Neural progenitor cell (in vitro differentiated cells): ENCODE measurements at regions not wholly inside any gene's neighbourhood (a gene's known extent, or its start where the extent isn't known, plus 50 kb on each side); places are given as distances from the start of the nearest gene placed in this dataset.

ENCODE experiments used
- EZH2 ChIP-seq: fragments of 200-600 bp; sonication (generic); IDR thresholded peaks from 2 replicates; pipeline ENCODE4 v1.6.1; 2017; ENCODE audit warnings: antibody characterized with exemption, mild to moderate bottlenecking, moderate library complexity
- EZH2phosphoT487 ChIP-seq: fragments of 200-600 bp; sonication (generic); IDR thresholded peaks from 2 replicates; pipeline ENCODE4 v1.6.1; 2017; ENCODE audit warnings: antibody characterized with exemption
- TF ChIP-seq, protein P1 (sequence below): fragments of 200-600 bp; sonication (generic); IDR thresholded peaks from 2 replicates; pipeline ENCODE4 v1.5.1; 2017; ENCODE audit warnings: antibody characterized with exemption, mild to moderate bottlenecking

DNA sequence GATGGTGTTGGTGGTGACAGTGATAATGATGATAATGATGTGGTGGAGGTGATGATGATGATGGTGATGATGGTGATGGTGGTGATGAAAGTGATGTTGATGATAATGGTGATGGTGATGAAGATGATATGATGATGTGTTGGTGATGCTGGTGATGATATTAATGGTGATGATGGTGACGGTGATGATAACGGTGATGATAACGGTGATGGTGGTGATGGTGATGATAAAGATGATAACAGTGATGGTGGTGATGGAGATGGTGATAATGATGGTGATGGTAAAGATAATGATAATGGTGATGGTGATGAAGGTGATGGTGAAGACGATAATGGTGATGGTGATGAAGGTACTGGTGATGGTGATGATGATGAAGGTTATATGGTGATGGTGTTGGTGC, 76.6 kb downstream of the UNCX start:
- TF ChIP-seq, protein P1, sequence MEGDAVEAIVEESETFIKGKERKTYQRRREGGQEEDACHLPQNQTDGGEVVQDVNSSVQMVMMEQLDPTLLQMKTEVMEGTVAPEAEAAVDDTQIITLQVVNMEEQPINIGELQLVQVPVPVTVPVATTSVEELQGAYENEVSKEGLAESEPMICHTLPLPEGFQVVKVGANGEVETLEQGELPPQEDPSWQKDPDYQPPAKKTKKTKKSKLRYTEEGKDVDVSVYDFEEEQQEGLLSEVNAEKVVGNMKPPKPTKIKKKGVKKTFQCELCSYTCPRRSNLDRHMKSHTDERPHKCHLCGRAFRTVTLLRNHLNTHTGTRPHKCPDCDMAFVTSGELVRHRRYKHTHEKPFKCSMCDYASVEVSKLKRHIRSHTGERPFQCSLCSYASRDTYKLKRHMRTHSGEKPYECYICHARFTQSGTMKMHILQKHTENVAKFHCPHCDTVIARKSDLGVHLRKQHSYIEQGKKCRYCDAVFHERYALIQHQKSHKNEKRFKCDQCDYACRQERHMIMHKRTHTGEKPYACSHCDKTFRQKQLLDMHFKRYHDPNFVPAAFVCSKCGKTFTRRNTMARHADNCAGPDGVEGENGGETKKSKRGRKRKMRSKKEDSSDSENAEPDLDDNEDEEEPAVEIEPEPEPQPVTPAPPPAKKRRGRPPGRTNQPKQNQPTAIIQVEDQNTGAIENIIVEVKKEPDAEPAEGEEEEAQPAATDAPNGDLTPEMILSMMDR, result no peak
- TF ChIP-seq EZH2phosphoT487, result no peak
- TF ChIP-seq EZH2, result no peak
